ENCODE measurements at regions not wholly inside any gene's neighbourhood (a gene's known extent, or its start where the extent isn't known, plus 50 kb on each side); places are given as distances from the start of the nearest gene placed in this dataset.

- no peak for DNase-seq (ENCODE audit: extremely low read depth, low read depth)
- TF ChIP-seq CTCF (IDR thresholded peaks at IDR 0.05; ENCODE audit: low read depth, low read length, missing control alignments): no peak
- no peak overlapping the region for H3K4me3 ChIP-seq (replicated peaks; ENCODE audit: low read depth, low read length)
These were observed 314.7 kb downstream of the AMY1C start for GRCh38 chr1:104064399-104064798.

- H3K4me3 ChIP-seq (replicated peaks; ENCODE audit: low read depth, low read length): no peak overlapping the region
- no peak for TF ChIP-seq CTCF (IDR thresholded peaks at IDR 0.05; ENCODE audit: low read depth, low read length, missing control alignments)
These were observed 323.2 kb downstream of the AMY1C start for GRCh38 chr1:104072915-104073371.

GRCh38 chr1:104073463-104073902 is 323.8 kb downstream of the AMY1C start:
- TF ChIP-seq CTCF (IDR thresholded peaks at IDR 0.05; ENCODE audit: low read depth, low read length, missing control alignments): no peak
- DNase-seq (ENCODE audit: extremely low read depth, low read depth): no peak
- no peak overlapping the region for H3K4me3 ChIP-seq (replicated peaks; ENCODE audit: low read depth, low read length)

More at GRCh38 chr1:104072915-104073371, 323.2 kb downstream of the AMY1C start:
- no peak for DNase-seq (ENCODE audit: extremely low read depth, low read depth)

- DNase-seq (ENCODE audit: extremely low read depth, low read depth): no peak
- no peak overlapping the region for H3K4me3 ChIP-seq (replicated peaks; ENCODE audit: low read depth, low read length)
- TF ChIP-seq CTCF (IDR thresholded peaks at IDR 0.05; ENCODE audit: low read depth, low read length, missing control alignments): no peak
These were observed 332.5 kb downstream of the AMY1C start for GRCh38 chr1:104082221-104082620.

GRCh38 chr1:104084380-104084779 is 334.7 kb downstream of the AMY1C start:
- no peak overlapping the region for H3K4me3 ChIP-seq (replicated peaks; ENCODE audit: low read depth, low read length)
- no peak for TF ChIP-seq CTCF (IDR thresholded peaks at IDR 0.05; ENCODE audit: low read depth, low read length, missing control alignments)
- DNase-seq (ENCODE audit: extremely low read depth, low read depth): no peak

GRCh38 chr1:104092698-104093097 is 343.0 kb downstream of the AMY1C start:
- DNase-seq (ENCODE audit: extremely low read depth, low read depth): no peak
- no peak for TF ChIP-seq CTCF (IDR thresholded peaks at IDR 0.05; ENCODE audit: low read depth, low read length, missing control alignments)
- no peak overlapping the region for H3K4me3 ChIP-seq (replicated peaks; ENCODE audit: low read depth, low read length)

- TF ChIP-seq CTCF (IDR thresholded peaks at IDR 0.05; ENCODE audit: low read depth, low read length, missing control alignments): no peak
- H3K4me3 ChIP-seq (replicated peaks; ENCODE audit: low read depth, low read length): no peak overlapping the region
- DNase-seq (ENCODE audit: extremely low read depth, low read depth): no peak
These were observed 349.1 kb downstream of the AMY1C start for GRCh38 chr1:104098837-104099236.
